CD14-positive monocyte (primary cell): ENCODE measurements at regions not wholly inside any gene's neighbourhood (a gene's known extent, or its start where the extent isn't known, plus 50 kb on each side); places are given as distances from the start of the nearest gene placed in this dataset.
A peak's percentile ranks its signal among the peaks of the same experiment; 100 is the strongest.

Source experiments
- DNase-seq, 3 donors: peaks; one replicate each; pipeline ENCODE4 v3.0.0-alpha.2; 2011 to 2022
- H2AFZ ChIP-seq: 2 replicates; pipeline ENCODE4 v1.6.0; 2012; ENCODE audit warnings: mild to moderate bottlenecking, low read depth, low read length, inconsistent platforms; ENCODE audit not compliant: insufficient read depth, poor library complexity, severe bottlenecking
- H3K27ac ChIP-seq, 2 donors: 1 replicate in 1 of 2; 2 replicates in 1 of 2; pipeline ENCODE4 v1.5.1; 2012 to 2013; ENCODE audit warnings: low read length in 2 of 2, control low read depth in 1 of 2, inconsistent platforms in 1 of 2, low read depth in 1 of 2, mild to moderate bottlenecking in 1 of 2
- H3K27me3 ChIP-seq, 2 donors: one replicate each; pipeline versions ENCODE4 v1.6.0 to v1.6.1; 2011 to 2013; ENCODE audit warnings: low read length in 2 of 2; ENCODE audit not compliant: control insufficient read depth in 2 of 2, insufficient read depth in 2 of 2
- H3K36me3 ChIP-seq, 2 donors: replicated peaks in 1 of 2; 1 replicate in 1 of 2; 2 replicates in 1 of 2; pipeline versions ENCODE4 v1.5.1 to v1.6.1; 2012 to 2013; ENCODE audit warnings: low read length in 2 of 2, control low read depth in 1 of 2, inconsistent platforms in 1 of 2, mild to moderate bottlenecking in 1 of 2; ENCODE audit not compliant: insufficient read depth in 2 of 2, control insufficient read depth in 1 of 2
- H3K4me1 ChIP-seq, 2 donors: 1 replicate in 1 of 2; 2 replicates in 1 of 2; pipeline versions ENCODE4 v1.5.1 to v1.6.1; 2012 to 2013; ENCODE audit warnings: low read length in 2 of 2, control low read depth in 1 of 2, inconsistent platforms in 1 of 2, mild to moderate bottlenecking in 1 of 2, moderate library complexity in 1 of 2; ENCODE audit not compliant: insufficient read depth in 2 of 2, control insufficient read depth in 1 of 2
- H3K4me2 ChIP-seq: replicated peaks from 2 replicates; pipeline ENCODE3; 2012; ENCODE audit warnings: low read length, moderate library complexity, mild to moderate bottlenecking; ENCODE audit not compliant: poor library complexity, severe bottlenecking; ENCODE audit errors: extremely low read depth
- H3K4me3 ChIP-seq, 3 experiments: fragments of 200-600 bp in 1 of 3; sonication (generic) in 1 of 3; replicated peaks in 1 of 3; 1 replicate in 2 of 3; 2 replicates in 1 of 3; pipeline ENCODE4 v1.5.1; 2011 to 2013; ENCODE audit warnings: low read length in 3 of 3, mild to moderate bottlenecking in 3 of 3, control low read depth in 2 of 3, low read depth in 2 of 3, inconsistent platforms in 1 of 3, moderate library complexity in 1 of 3
- H3K79me2 ChIP-seq: 2 replicates; pipeline ENCODE4 v1.6.0; 2012; ENCODE audit warnings: mild to moderate bottlenecking, control low read depth, inconsistent platforms, low read length, moderate library complexity; ENCODE audit not compliant: insufficient read depth
- H3K9ac ChIP-seq: 2 replicates; pipeline ENCODE4 v1.6.0; 2017; ENCODE audit warnings: low read length, mild to moderate bottlenecking; ENCODE audit not compliant: insufficient read depth, poor library complexity, severe bottlenecking
- H3K9me3 ChIP-seq, 2 donors: replicated peaks in 1 of 2; 1 replicate in 1 of 2; 2 replicates in 1 of 2; pipeline versions ENCODE4 v1.5.1 to v1.6.1; 2012 to 2013; ENCODE audit warnings: low read length in 2 of 2, control low read depth in 1 of 2; ENCODE audit not compliant: control insufficient read depth in 1 of 2, insufficient read depth in 1 of 2
- H4K20me1 ChIP-seq: 2 replicates; pipeline ENCODE4 v1.6.0; 2012; ENCODE audit warnings: mild to moderate bottlenecking, low read length, control low read depth, moderate library complexity; ENCODE audit not compliant: insufficient read depth
- H3K27ac Mint-ChIP-seq, 7 donors: one replicate each; pipeline ENCODE4 v1.8.0; 2020; ENCODE audit warnings: mild to moderate bottlenecking in 7 of 7, mixed read lengths in 7 of 7, moderate library complexity in 6 of 7, inconsistent platforms in 2 of 7
- H3K27me3 Mint-ChIP-seq, 3 donors: one replicate each; pipeline ENCODE4 v1.8.0; 2021 to 2022; ENCODE audit warnings: low read depth in 3 of 3, mild to moderate bottlenecking in 3 of 3, mixed read lengths in 3 of 3, moderate library complexity in 3 of 3, inconsistent platforms in 1 of 3
- H3K36me3 Mint-ChIP-seq, 2 donors: one replicate each; pipeline ENCODE4 v1.8.0; 2020; ENCODE audit warnings: mixed read lengths in 2 of 2, inconsistent platforms in 1 of 2, mild to moderate bottlenecking in 1 of 2
- H3K4me1 Mint-ChIP-seq: one replicate; pipeline ENCODE4 v1.8.0; 2020; ENCODE audit warnings: mild to moderate bottlenecking, mixed read lengths
- H3K4me3 Mint-ChIP-seq, 2 donors: one replicate each; pipeline ENCODE4 v1.8.0; 2020; ENCODE audit warnings: mild to moderate bottlenecking in 2 of 2, mixed read lengths in 2 of 2, moderate library complexity in 1 of 2
- H3K9me3 Mint-ChIP-seq, 7 donors: one replicate each; pipeline ENCODE4 v1.8.0; 2020 to 2022; ENCODE audit warnings: mixed read lengths in 7 of 7, mild to moderate bottlenecking in 6 of 7, moderate library complexity in 6 of 7, inconsistent platforms in 2 of 7
- CTCF ChIP-seq: fragments of 200-600 bp; IDR thresholded peaks from one replicate; pipeline ENCODE4 v1.8.0; 2022; ENCODE audit warnings: antibody characterized with exemption, mild to moderate bottlenecking
- WGBS: methylation state at CpG from one replicate; pipeline ENCODE4 v1.1.5; 2013; ENCODE audit warnings: missing lambda C conversion rate; ENCODE audit not compliant: insufficient coverage; 5-methylcytosine and 5-hydroxymethylcytosine counted together
- intact Hi-C, 2 donors: fragments of 100-400 bp; cut with micrococcal nuclease; formaldehyde crosslinking; loops; one replicate each; pipeline versions ENCODE4 v1.15.0 to v1.15.1; 2023

- Histone ChIP-seq H3K27ac (no peak overlapping the region), H3K4me2 (no peak overlapping the region), H3K9me3 (no peaks in the 10 kb centered on the region), H3K4me1 (peaks cover 28 to 29% of the 10 kb centered on the region in 2 donors), H3K79me2 (no peaks in the 10 kb centered on the region), H3K27me3 (no peaks in the 10 kb centered on the region), H3K4me3 (no peak overlapping the region), H2AFZ (no peak overlapping the region), H3K36me3 (no peaks in the 10 kb centered on the region), H3K9ac (no peak overlapping the region), H4K20me1 (no peaks in the 10 kb centered on the region)
- Mint-ChIP-seq H3K4me3 (no peak overlapping the region), H3K36me3 (no peaks in the 10 kb centered on the region), H3K27ac (peak overlapping the region in 1 of 7 donors; percentile 54), H3K27me3 (peaks cover 0 to 3% (median 0%) of the 10 kb centered on the region in 3 donors), H3K4me1 (peaks cover 32% of the 10 kb centered on the region), H3K9me3 (no peaks in the 10 kb centered on the region)
- WGBS = no CpG with 5 or more reads among the region's 1 CpG
- DNase-seq = no peak
- intact Hi-C loops = no loop called here
- no peak for TF ChIP-seq CTCF
Measured at GRCh38 chr4:80145739-80146138, 51.6 kb upstream of the PRDM8 start.

GRCh38 chr4:80144676-80145470, 52.4 kb upstream of the PRDM8 start:
- intact Hi-C loops = loop anchor here (5.0 kb wide), 3 partner anchors 37 to 73 kb away; partner anchors contain the start of gene ANTXR2 (in 1 of the 2)
- H3K27ac ChIP-seq = no peak overlapping the region
- H3K4me1 Mint-ChIP-seq = peaks cover 39% of the 10 kb centered on the region
- H3K27me3 Mint-ChIP-seq = peaks cover 0 to 3% (median 0%) of the 10 kb centered on the region in 3 donors
- H3K9ac ChIP-seq = no peak overlapping the region
- peak; percentile 24 to 59 (median 39) for DNase-seq
- no peak overlapping the region for H3K4me3 ChIP-seq
- no peaks in the 10 kb centered on the region for H3K36me3 Mint-ChIP-seq
- no peaks in the 10 kb centered on the region for H4K20me1 ChIP-seq
- H3K4me3 Mint-ChIP-seq = no peak overlapping the region
- H3K9me3 ChIP-seq = no peaks in the 10 kb centered on the region
- no peak for TF ChIP-seq CTCF
- H3K27me3 ChIP-seq = no peaks in the 10 kb centered on the region
- H2AFZ ChIP-seq = no peak overlapping the region
- H3K36me3 ChIP-seq = no peaks in the 10 kb centered on the region
- H3K4me2 ChIP-seq = no peak overlapping the region
- H3K4me1 ChIP-seq = peaks cover 36 to 38% of the 10 kb centered on the region in 2 donors
- peak overlapping the region in 5 of 7 donors; percentile 12 to 76 (median 56) for H3K27ac Mint-ChIP-seq
- H3K79me2 ChIP-seq = no peaks in the 10 kb centered on the region
- H3K9me3 Mint-ChIP-seq = no peaks in the 10 kb centered on the region
